ENCODE measurements at regions not wholly inside any gene's neighbourhood (a gene's known extent, or its start where the extent isn't known, plus 50 kb on each side); places are given as distances from the start of the nearest gene placed in this dataset.

- DNase-seq (ENCODE audit: low read depth, low spot score) = no peak
- H3K4me3 ChIP-seq (ENCODE audit: low read length) = no peak overlapping the region
Observed at GRCh38 chr20:11001302-11001701, 327.5 kb upstream of the JAG1 start.

DNA sequence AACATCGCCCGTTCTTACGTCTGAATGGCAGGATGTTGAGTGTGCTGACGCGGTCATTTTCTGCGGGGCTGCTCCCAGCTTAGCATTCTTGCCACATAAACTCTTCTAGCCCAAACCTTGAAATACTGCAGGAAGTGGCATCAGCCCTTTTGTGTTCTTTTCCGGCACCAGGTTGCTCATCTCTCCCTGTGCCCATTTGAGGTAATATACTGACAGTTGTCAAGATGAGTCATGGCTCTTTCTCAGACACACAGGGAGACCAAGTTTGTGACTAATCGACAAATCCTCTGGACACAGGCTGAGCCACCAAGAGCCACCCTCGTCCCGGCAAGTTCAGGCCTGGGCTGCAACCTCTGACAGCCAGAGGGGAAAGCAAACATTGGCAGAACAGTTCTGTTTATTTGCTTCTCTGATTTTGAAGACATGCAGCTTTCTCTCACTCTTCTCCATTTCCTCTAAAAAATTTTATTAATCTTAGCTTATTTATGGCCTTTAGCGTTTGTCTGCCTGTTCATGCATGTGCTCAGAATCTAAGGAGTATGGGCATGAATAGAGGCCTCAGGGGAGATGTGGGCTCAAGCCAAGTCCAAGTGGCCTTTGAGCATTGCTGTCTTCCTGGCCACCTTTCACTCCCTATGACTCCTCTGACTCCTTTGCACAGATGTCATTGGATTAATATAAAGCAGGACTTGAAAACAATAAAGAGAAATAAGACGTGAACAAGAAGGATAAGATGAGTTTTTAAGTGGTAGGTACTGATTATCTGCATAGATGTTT is 328.2 kb upstream of the JAG1 start:
- DNase-seq (ENCODE audit: low read depth, low spot score) = no peak
- H3K4me3 ChIP-seq (ENCODE audit: low read length) = no peak overlapping the region

DNA sequence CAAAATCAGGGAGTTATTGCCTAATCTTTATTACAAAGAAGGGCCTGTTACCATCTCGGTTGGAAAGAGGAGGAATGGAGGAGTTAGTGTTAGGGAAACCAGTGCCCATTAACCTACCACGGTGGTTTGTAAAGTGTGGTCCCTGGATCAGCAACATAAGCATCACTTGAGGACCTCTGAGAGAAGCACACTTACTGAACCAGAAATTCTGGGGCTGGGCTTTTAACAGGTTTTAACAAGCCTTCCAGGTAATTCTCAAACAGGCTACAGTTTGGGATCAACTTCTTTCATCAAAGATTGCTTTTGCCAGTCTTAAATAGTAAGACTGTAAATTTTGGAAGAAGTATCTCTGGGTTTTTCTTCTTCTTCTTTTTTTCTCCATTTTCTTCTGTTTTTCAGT is 329.5 kb upstream of the JAG1 start:
- H3K4me3 ChIP-seq (ENCODE audit: low read length) = no peak overlapping the region
- no peak for DNase-seq (ENCODE audit: low read depth, low spot score)

GRCh38 chr20:11008444-11009033 is 334.7 kb upstream of the JAG1 start:
- no peak overlapping the region for H3K4me3 ChIP-seq (ENCODE audit: low read length)
- no peak for DNase-seq (ENCODE audit: low read depth, low spot score)

DNA sequence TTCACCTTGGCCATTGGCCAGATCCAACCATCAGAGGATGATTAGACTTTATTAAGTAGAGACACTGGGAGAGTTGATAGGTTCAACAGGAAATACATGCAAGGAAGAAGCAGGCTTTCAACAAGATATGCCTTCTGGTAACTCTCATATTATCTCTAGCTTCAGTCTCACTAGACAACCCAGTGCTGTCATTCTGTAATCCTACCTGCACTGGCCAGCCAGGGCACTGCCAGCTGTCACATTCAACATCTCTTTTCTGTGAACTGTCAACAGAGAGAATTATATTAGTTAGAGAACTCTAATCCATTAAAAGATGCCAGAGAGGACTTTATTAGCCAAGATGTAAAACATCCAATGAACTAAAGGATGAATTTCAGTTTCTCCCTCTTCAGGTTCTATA is 337.9 kb upstream of the JAG1 start:
- no peak for DNase-seq (ENCODE audit: low read depth, low spot score)
- H3K4me3 ChIP-seq (ENCODE audit: low read length) = no peak overlapping the region

DNA sequence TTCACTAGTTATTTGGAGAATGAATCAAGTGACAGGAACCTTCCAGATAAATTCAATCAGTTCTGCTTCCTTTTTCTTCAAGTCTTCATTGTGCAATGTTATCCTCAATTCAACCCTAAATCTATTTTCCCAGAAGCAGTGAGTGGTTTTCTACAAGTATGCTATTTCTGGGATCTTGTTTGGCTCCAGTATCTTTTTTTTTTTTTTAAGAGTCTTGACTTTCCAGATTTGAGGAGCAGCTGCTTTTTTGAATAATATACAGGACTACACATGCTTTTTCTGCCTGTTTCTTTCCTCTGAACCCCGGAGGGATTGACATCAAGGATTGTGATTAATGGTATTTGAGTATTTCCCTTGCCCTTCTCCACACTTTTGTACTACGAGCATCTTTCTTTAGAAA is 339.2 kb upstream of the JAG1 start:
- no peak for DNase-seq (ENCODE audit: low read depth, low spot score)
- H3K4me3 ChIP-seq (ENCODE audit: low read length) = no peak overlapping the region

GRCh38 chr20:11013801-11014200 is 340.0 kb upstream of the JAG1 start:
- no peak for DNase-seq (ENCODE audit: low read depth, low spot score)
- no peak overlapping the region for H3K4me3 ChIP-seq (ENCODE audit: low read length)

DNA sequence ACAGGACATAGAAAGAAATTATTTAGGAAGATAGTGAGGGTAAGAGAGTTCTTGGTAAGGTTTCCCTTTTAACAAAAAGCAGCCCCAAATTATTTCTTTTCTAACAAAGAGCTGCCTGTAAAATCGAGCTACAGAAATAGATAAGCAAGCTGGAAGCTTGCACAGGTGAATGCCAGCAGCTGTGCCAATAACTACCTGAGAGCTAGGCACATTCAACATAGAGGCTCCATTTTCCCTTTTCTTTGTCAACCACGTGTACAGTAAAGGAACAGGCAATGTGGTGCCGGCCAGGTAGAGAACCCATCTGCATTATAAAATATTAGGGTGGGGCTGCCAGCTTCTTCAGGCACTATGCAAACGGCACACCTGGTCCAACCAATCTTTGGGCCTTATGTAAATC is 341.6 kb upstream of the JAG1 start:
- no peak for DNase-seq (ENCODE audit: low read depth, low spot score)

GRCh38 chr20:11017446-11017845 is 343.6 kb upstream of the JAG1 start:
- H3K4me3 ChIP-seq (ENCODE audit: low read length) = no peak overlapping the region
- DNase-seq (ENCODE audit: low read depth, low spot score) = no peak

More for the DNA sequence above, 341.6 kb upstream of the JAG1 start:
- no peak overlapping the region for H3K4me3 ChIP-seq (ENCODE audit: low read length)

- DNase-seq (ENCODE audit: low read depth, low spot score) = no peak
- no peak overlapping the region for H3K4me3 ChIP-seq (ENCODE audit: low read length)
Observed at GRCh38 chr20:11018668-11019170, 344.9 kb upstream of the JAG1 start.

GRCh38 chr20:11020712-11021111 is 346.9 kb upstream of the JAG1 start:
- H3K4me3 ChIP-seq (ENCODE audit: low read length) = no peak overlapping the region
- DNase-seq (ENCODE audit: low read depth, low spot score) = no peak

DNA sequence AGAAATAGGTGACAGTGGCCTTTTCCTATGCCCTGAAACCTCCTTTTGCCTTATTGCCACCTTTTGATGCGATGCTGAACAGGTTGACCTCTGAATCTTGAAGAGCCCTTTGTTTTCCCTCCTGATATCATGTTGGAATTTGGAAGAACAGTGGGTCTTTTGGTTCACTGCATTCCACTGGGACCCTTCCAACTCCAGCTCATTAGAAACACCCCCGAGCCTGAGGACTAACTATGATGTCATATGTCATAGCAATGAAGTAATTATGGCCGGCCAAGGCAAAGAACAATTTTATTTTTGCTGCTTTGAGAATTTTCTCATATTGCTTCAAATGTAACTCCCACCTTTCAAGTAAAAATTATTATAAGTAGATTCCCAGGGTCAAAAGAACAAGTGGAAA is 353.4 kb upstream of the JAG1 start:
- no peak for DNase-seq (ENCODE audit: low read depth, low spot score)
- no peak overlapping the region for H3K4me3 ChIP-seq (ENCODE audit: low read length)

DNA sequence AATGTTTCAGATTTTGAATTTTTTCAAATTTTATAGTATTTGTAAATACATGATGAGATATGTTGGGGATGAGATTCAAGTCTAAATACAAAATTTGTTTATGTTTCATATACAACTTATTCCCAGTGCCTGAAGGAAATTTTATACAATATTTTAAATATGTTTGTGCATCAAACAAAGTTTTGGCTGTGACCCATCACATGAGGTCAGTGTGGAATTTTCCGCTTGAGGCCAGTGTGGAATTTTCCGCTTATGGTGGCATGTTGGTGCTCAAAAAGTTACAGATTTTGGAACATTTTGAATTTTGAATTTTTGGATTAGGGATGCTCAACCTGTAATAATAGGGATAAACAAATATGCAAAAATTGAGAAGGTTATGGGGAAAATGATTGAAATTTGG is 356.6 kb upstream of the JAG1 start:
- no peak for DNase-seq (ENCODE audit: low read depth, low spot score)
- H3K4me3 ChIP-seq (ENCODE audit: low read length) = no peak overlapping the region

DNA sequence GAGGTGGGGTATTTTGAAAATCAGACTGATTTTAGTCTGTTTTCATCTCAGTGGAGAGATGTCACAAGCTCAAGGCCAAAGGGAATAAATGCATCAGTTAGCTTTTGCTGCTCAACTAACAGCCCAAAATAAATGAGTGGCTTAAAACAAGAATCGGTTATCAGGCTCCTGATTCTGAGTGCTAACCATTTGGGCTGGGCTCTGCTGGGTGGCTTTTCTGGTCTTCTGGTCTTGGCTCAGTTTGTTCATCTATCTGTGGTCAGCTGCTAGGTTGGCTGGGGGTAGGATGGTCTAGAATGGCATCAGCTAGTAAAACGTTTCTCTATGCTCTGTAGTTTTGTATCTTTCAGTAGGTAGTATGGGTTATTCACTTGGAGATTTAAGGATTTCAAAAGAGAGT is 357.5 kb upstream of the JAG1 start:
- DNase-seq (ENCODE audit: low read depth, low spot score) = no peak
- no peak overlapping the region for H3K4me3 ChIP-seq (ENCODE audit: low read length)

GRCh38 chr20:11032611-11033010 is 358.8 kb upstream of the JAG1 start:
- DNase-seq (ENCODE audit: low read depth, low spot score) = no peak

GRCh38 chr20:11034025-11034424 is 360.2 kb upstream of the JAG1 start:
- DNase-seq (ENCODE audit: low read depth, low spot score) = no peak
- no peak overlapping the region for H3K4me3 ChIP-seq (ENCODE audit: low read length)

More at GRCh38 chr20:11032611-11033010, 358.8 kb upstream of the JAG1 start:
- no peak overlapping the region for H3K4me3 ChIP-seq (ENCODE audit: low read length)

GRCh38 chr20:11035211-11035610 is 361.4 kb upstream of the JAG1 start:
- H3K4me3 ChIP-seq (ENCODE audit: low read length) = no peak overlapping the region
- no peak for DNase-seq (ENCODE audit: low read depth, low spot score)

DNA sequence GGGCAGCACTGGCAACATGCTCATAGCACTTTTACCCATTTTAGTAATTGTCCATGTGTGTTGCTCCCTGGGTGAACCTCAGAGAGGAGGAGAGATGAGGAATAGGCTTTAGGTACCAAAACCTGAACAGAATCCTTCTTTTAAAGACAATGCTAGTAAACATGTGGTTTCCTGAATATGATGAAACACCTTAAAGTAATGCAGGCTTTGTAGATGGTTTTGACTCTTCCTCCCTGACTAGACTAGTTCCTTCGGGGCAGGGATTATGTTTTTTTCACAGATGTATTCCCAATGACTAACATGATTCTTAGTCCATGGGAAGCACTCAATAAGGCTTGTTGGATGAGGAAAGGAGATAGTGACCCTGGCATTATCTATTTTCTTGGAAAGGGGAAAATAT is 367.6 kb upstream of the JAG1 start:
- no peak for DNase-seq (ENCODE audit: low read depth, low spot score)
- H3K4me3 ChIP-seq (ENCODE audit: low read length) = no peak overlapping the region

GRCh38 chr20:11043001-11043400 is 369.2 kb upstream of the JAG1 start:
- no peak overlapping the region for H3K4me3 ChIP-seq (ENCODE audit: low read length)
- no peak for DNase-seq (ENCODE audit: low read depth, low spot score)

DNA sequence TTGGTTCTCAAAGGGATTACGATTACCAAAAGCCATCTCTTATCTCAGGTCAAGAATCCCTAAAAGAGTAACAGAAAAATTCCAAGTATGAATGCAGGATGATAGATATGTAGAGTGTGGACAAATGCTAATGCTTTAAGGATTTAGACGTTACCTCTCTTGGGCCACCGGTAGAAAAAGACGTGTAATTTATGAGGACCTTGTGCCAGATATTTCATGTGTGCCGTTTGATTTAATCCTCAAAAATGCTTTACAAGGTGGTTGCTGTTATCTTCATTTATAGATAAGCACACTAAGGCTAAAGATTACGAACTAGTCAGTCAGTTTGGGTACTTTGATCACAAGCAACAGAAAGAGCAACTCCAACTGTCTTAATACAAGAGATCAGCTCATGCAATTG is 370.8 kb upstream of the JAG1 start:
- DNase-seq (ENCODE audit: low read depth, low spot score) = no peak
- H3K4me3 ChIP-seq (ENCODE audit: low read length) = no peak overlapping the region
